H1 (cell line): ENCODE measurements at regions not wholly inside any gene's neighbourhood (a gene's known extent, or its start where the extent isn't known, plus 50 kb on each side); places are given as distances from the start of the nearest gene placed in this dataset.

Experiments
- CTCF ChIA-PET: fragments of 300-600 bp; sonication (Branson Sonifier 250); formaldehyde crosslinking; loops from one replicate; lab custom pipeline; 2021; ENCODE audit not compliant: partially characterized antibody; lab: Charles Lee
- POLR2A ChIA-PET: fragments of 300-600 bp; sonication (Branson Sonifier 250); formaldehyde crosslinking; loops from one replicate; lab custom pipeline; 2021; ENCODE audit warnings: inconsistent platforms; ENCODE audit not compliant: partially characterized antibody; lab: Charles Lee
- DNase-seq, 2 experiments: peaks; one replicate each; pipeline versions ENCODE4 v3.0.0 to v3.0.0-alpha.2; 2010 to 2022; ENCODE audit warnings: low spot score in 2 of 2, low read depth in 1 of 2, mixed read lengths in 1 of 2
- FAIRE-seq: peaks from 2 replicates; lab custom pipeline; 2011; peaks lifted over from hg19 to GRCh38; lab: Jason Lieb, UNC
- H2AFZ ChIP-seq: 2 replicates; pipeline ENCODE4 v1.8.1; 2012; ENCODE audit warnings: low read length, inconsistent platforms
- H2AK5ac ChIP-seq: 2 replicates; pipeline ENCODE4 v1.6.1; 2013; ENCODE audit warnings: low read depth, low read length
- H2BK120ac ChIP-seq: replicated peaks from 2 replicates; pipeline ENCODE3; 2013; ENCODE audit warnings: low read depth, low read length, inconsistent platforms
- H2BK12ac ChIP-seq: 2 replicates; pipeline ENCODE4 v1.6.1; 2013; ENCODE audit warnings: low read depth, low read length
- H2BK15ac ChIP-seq: 2 replicates; pipeline ENCODE4 v1.6.1; 2013; ENCODE audit warnings: low read length
- H2BK20ac ChIP-seq: 2 replicates; pipeline ENCODE4 v1.6.1; 2013; ENCODE audit warnings: low read length
- H2BK5ac ChIP-seq: 2 replicates; pipeline ENCODE4 v1.6.1; 2013; ENCODE audit warnings: low read depth, low read length
- H3K14ac ChIP-seq: 2 replicates; pipeline ENCODE4 v1.6.1; 2013; ENCODE audit warnings: inconsistent platforms; ENCODE audit not compliant: insufficient read length
- H3K18ac ChIP-seq: 2 replicates; pipeline ENCODE4 v1.6.1; 2013; ENCODE audit warnings: low read length; ENCODE audit errors: extremely low read depth
- H3K23ac ChIP-seq: 2 replicates; pipeline ENCODE4 v1.6.1; 2013; ENCODE audit warnings: inconsistent platforms; ENCODE audit not compliant: insufficient read length
- H3K23me2 ChIP-seq: 2 replicates; pipeline ENCODE4 v1.6.1; 2013; ENCODE audit warnings: low read depth, low read length
- H3K27ac ChIP-seq: 2 replicates; pipeline ENCODE4 v1.6.1; 2011; ENCODE audit warnings: low read depth, low read length, inconsistent platforms
- H3K27me3 ChIP-seq, 4 experiments: replicated peaks in 1 of 4; 1 replicate in 1 of 4; 2 replicates in 3 of 4; pipeline versions ENCODE4 v1.6.1 to v1.8.1; 2011 to 2013; ENCODE audit warnings: low read length in 3 of 4, mild to moderate bottlenecking in 3 of 4, inconsistent platforms in 2 of 4, mixed read lengths in 2 of 4, moderate library complexity in 1 of 4; ENCODE audit not compliant: control insufficient read depth in 3 of 4, insufficient read depth in 3 of 4; ENCODE audit errors: extremely low read depth in 1 of 4
- H3K36me3 ChIP-seq, 4 experiments: 2 replicates each; pipeline versions ENCODE4 v1.6.1 to v1.8.1; 2011 to 2013; ENCODE audit warnings: mild to moderate bottlenecking in 4 of 4, low read length in 3 of 4, moderate library complexity in 2 of 4, control low read depth in 1 of 4, inconsistent platforms in 1 of 4; ENCODE audit not compliant: insufficient read depth in 4 of 4, control insufficient read depth in 2 of 4
- H3K4ac ChIP-seq: replicated peaks from 2 replicates; pipeline ENCODE3; 2013; ENCODE audit warnings: low read length, low read depth, mixed read lengths, inconsistent platforms; ENCODE audit not compliant: insufficient read length
- H3K4me1 ChIP-seq, 4 experiments: replicated peaks in 1 of 4; 1 replicate in 1 of 4; 2 replicates in 3 of 4; pipeline versions ENCODE4 v1.6.1 to v1.8.1; 2011 to 2013; ENCODE audit warnings: low read length in 3 of 4, inconsistent platforms in 2 of 4, mixed read lengths in 1 of 4; ENCODE audit not compliant: insufficient read depth in 4 of 4, control insufficient read depth in 3 of 4
- H3K4me2 ChIP-seq, 2 experiments: 2 replicates each; pipeline versions ENCODE4 v1.6.1 to v1.8.1; 2011 to 2013; ENCODE audit warnings: low read depth in 2 of 2, low read length in 2 of 2, control low read depth in 1 of 2, inconsistent platforms in 1 of 2, mild to moderate bottlenecking in 1 of 2; ENCODE audit not compliant: insufficient read depth in 1 of 2
- H3K4me3 ChIP-seq, 4 experiments: fragments of 200-600, 300-600 bp in 1 of 4; sonication (generic), shearing (Covaris generic), sonication (Bioruptor Twin) in 1 of 4; 2 replicates each; pipeline versions ENCODE4 v1.5.1 to v1.8.1; 2011 to 2016; ENCODE audit warnings: low read length in 4 of 4, low read depth in 3 of 4, control low read depth in 2 of 4, inconsistent platforms in 2 of 4, mild to moderate bottlenecking in 2 of 4, mixed read lengths in 1 of 4, moderate library complexity in 1 of 4; ENCODE audit not compliant: insufficient read depth in 2 of 4; ENCODE audit errors: extremely low read depth in 1 of 4
- H3K56ac ChIP-seq: replicated peaks from 2 replicates; pipeline ENCODE3; 2013; ENCODE audit warnings: low read depth, mild to moderate bottlenecking, mixed read lengths, low read length, inconsistent platforms; ENCODE audit not compliant: insufficient read length
- H3K79me1 ChIP-seq: 2 replicates; pipeline ENCODE4 v1.6.1; 2013; ENCODE audit warnings: low read depth, low read length, control low read depth
- H3K79me2 ChIP-seq, 2 experiments: 2 replicates each; pipeline versions ENCODE4 v1.6.1 to v1.8.1; 2012 to 2013; ENCODE audit warnings: low read length in 2 of 2, mild to moderate bottlenecking in 2 of 2, inconsistent platforms in 1 of 2; ENCODE audit not compliant: insufficient read depth in 2 of 2, control insufficient read depth in 1 of 2
- H3K9ac ChIP-seq, 4 experiments: replicated peaks in 1 of 4; 1 replicate in 1 of 4; 2 replicates in 3 of 4; pipeline versions ENCODE4 v1.6.1 to v1.8.1; 2011 to 2013; ENCODE audit warnings: low read depth in 3 of 4, low read length in 3 of 4, control low read depth in 2 of 4, mild to moderate bottlenecking in 2 of 4, moderate library complexity in 2 of 4, inconsistent platforms in 1 of 4; ENCODE audit errors: extremely low read depth in 1 of 4
- H3K9me3 ChIP-seq, 2 experiments: 2 replicates each; pipeline versions ENCODE4 v1.6.1 to v1.8.1; 2012 to 2013; ENCODE audit warnings: mild to moderate bottlenecking in 2 of 2, moderate library complexity in 2 of 2, control low read depth in 1 of 2, inconsistent platforms in 1 of 2, low read depth in 1 of 2, low read length in 1 of 2, mixed read lengths in 1 of 2; ENCODE audit not compliant: insufficient read depth in 2 of 2
- H4K20me1 ChIP-seq, 2 experiments: replicated peaks in 1 of 2; 2 replicates each; pipeline versions ENCODE3 to v1.8.1; 2011 to 2013; ENCODE audit warnings: inconsistent platforms in 2 of 2, low read length in 2 of 2, mild to moderate bottlenecking in 1 of 2; ENCODE audit not compliant: insufficient read depth in 2 of 2, control insufficient read depth in 1 of 2
- H4K5ac ChIP-seq: 2 replicates; pipeline ENCODE4 v1.6.1; 2013; ENCODE audit warnings: low read length, low read depth, mixed read lengths, inconsistent platforms; ENCODE audit not compliant: insufficient read length
- H4K8ac ChIP-seq: 2 replicates; pipeline ENCODE4 v1.8.0; 2013; ENCODE audit warnings: mild to moderate bottlenecking, moderate library complexity, low read length, inconsistent platforms; ENCODE audit not compliant: insufficient read depth; ENCODE audit errors: extremely low read depth
- H4K91ac ChIP-seq: replicated peaks from 2 replicates; pipeline ENCODE3; 2013; ENCODE audit warnings: low read length, mixed read lengths, inconsistent platforms; ENCODE audit not compliant: insufficient read length
- CTBP2 ChIP-seq: IDR thresholded peaks from 2 replicates; pipeline ENCODE4 v1.7.0; 2011; ENCODE audit warnings: borderline replicate concordance, mild to moderate bottlenecking, moderate library complexity, mixed read lengths, low read length; ENCODE audit not compliant: insufficient read depth, insufficient read length
- EGR1 ChIP-seq: IDR thresholded peaks from 2 replicates; pipeline ENCODE4 v1.6.1; 2011; ENCODE audit warnings: low read depth, low read length, borderline replicate concordance
- KDM1A ChIP-seq: fragments of 200-600, 300-600 bp; sonication (generic); IDR thresholded peaks from 2 replicates; pipeline ENCODE4 v1.7.1; 2016; ENCODE audit warnings: mild to moderate bottlenecking, low read length, borderline replicate concordance
- MAFK ChIP-seq: IDR thresholded peaks from 2 replicates; pipeline ENCODE4 v1.6.1; 2012; ENCODE audit warnings: low read depth, mild to moderate bottlenecking, improper control_type of control experiment, low read length
- NANOG ChIP-seq: IDR thresholded peaks from 2 replicates; pipeline ENCODE4 v1.6.1; 2011; ENCODE audit warnings: low read length, low read depth, mild to moderate bottlenecking, inconsistent platforms; ENCODE audit not compliant: insufficient read depth, poor library complexity, severe bottlenecking
- SUZ12 ChIP-seq: fragments of 200-600 bp; sonication (generic); IDR thresholded peaks from 2 replicates; pipeline ENCODE4 v1.6.1; 2012; ENCODE audit warnings: mild to moderate bottlenecking, inconsistent platforms, low read length, moderate library complexity, mixed read lengths
- TAF1 ChIP-seq: IDR thresholded peaks from 2 replicates; pipeline ENCODE4 v1.6.1; 2011; ENCODE audit warnings: mild to moderate bottlenecking, low read depth, low read length
- TEAD4 ChIP-seq: IDR thresholded peaks from 2 replicates; pipeline ENCODE4 v1.6.1; 2012; ENCODE audit warnings: low read depth, low read length, inconsistent platforms, mixed read lengths
- WGBS, 2 experiments: shearing (Covaris generic) in 1 of 2; methylation state at CpG; one replicate each; pipeline versions ENCODE4 v1.1.6 to v1.1.7; 2013 to 2015; ENCODE audit warnings: low lambda C conversion rate in 2 of 2, mixed read lengths in 2 of 2, inconsistent platforms in 1 of 2, low coverage in 1 of 2, missing lambda C conversion rate in 1 of 2; ENCODE audit not compliant: insufficient replicate concordance in 2 of 2, insufficient coverage in 1 of 2, insufficient read length in 1 of 2; ENCODE audit errors: extremely low coverage in 1 of 2, missing lambda C conversion rate in 1 of 2; 5-methylcytosine and 5-hydroxymethylcytosine counted together
- TF ChIP-seq, protein P1 (sequence below): IDR thresholded peaks from 2 replicates; pipeline ENCODE4 v1.6.1; 2012; ENCODE audit warnings: low read length, inconsistent platforms

DNA sequence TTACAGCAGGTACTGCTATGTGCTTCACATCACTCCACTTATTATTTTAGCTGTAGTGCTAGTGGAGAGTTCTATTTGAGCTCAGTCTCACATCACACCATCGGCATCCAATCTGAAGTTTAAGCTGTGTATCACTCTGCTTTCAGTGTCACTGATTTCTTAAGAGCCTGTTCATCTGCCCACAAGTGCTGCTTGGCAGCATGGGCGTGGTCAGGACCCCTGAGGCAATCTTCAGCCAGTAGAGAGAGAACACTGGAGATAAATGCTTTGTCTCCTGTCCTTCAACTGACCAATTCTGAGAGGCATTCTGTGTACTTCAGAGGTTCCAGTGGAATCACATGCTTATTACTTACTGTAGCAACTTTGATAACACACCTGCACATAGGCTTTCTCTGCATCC, 728.8 kb downstream of the RPS29 start:
- Histone ChIP-seq H3K4ac (no peak overlapping the region), H2BK15ac (no peak overlapping the region)
- WGBS, 2 experiments = 92% methylated on average over 2 of the region's 2 CpGs; no CpG with 5 or more reads in 1 of the 2 experiments

More for the DNA sequence above, 728.8 kb downstream of the RPS29 start:
- H4K20me1 ChIP-seq = no peaks in the 10 kb centered on the region
- H3K4me2 ChIP-seq = no peak overlapping the region
- POLR2A ChIA-PET = no interaction called here
- no peak overlapping the region for H4K5ac ChIP-seq
- H2BK20ac ChIP-seq = no peak overlapping the region
- H3K9me3 ChIP-seq = no peaks in the 10 kb centered on the region
- no peaks in the 10 kb centered on the region for H3K23me2 ChIP-seq
- H3K14ac ChIP-seq = no peak overlapping the region
- H4K91ac ChIP-seq = no peak overlapping the region
- no peak overlapping the region for H3K27ac ChIP-seq
- TF ChIP-seq TAF1 = no peak
- no peak for TF ChIP-seq SUZ12
- TF ChIP-seq MAFK = no peak
- TF ChIP-seq NANOG = no peak
- TF ChIP-seq CTBP2 = no peak
- no peak for TF ChIP-seq TEAD4
- TF ChIP-seq, protein P1, sequence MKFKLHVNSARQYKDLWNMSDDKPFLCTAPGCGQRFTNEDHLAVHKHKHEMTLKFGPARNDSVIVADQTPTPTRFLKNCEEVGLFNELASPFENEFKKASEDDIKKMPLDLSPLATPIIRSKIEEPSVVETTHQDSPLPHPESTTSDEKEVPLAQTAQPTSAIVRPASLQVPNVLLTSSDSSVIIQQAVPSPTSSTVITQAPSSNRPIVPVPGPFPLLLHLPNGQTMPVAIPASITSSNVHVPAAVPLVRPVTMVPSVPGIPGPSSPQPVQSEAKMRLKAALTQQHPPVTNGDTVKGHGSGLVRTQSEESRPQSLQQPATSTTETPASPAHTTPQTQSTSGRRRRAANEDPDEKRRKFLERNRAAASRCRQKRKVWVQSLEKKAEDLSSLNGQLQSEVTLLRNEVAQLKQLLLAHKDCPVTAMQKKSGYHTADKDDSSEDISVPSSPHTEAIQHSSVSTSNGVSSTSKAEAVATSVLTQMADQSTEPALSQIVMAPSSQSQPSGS = no peak
- TF ChIP-seq EGR1 = no peak
- TF ChIP-seq KDM1A = no peak
- TF ChIP-seq, all 59 proteins: peak for 0
- Histone ChIP-seq H3K36me3 (no peaks in the 10 kb centered on the region), H4K8ac (no peak overlapping the region), H3K23ac (no peak overlapping the region), H3K18ac (no peak overlapping the region), H2BK12ac (no peak overlapping the region), H2AK5ac (no peak overlapping the region), H3K27me3 (no peaks in the 10 kb centered on the region), H3K79me1 (no peaks in the 10 kb centered on the region), H3K4me1 (no peaks in the 10 kb centered on the region), H2AFZ (peak overlapping the region; percentile 67; the same call in 1 of the 2 replicates), H3K79me2 (no peaks in the 10 kb centered on the region), H2BK5ac (no peak overlapping the region), H2BK120ac (no peak overlapping the region), H3K56ac (no peak overlapping the region), H3K4me3 (no peak overlapping the region), H3K9ac (no peak overlapping the region)
- FAIRE-seq = no peak
- DNase-seq = no peak
- CTCF ChIA-PET = interaction anchor here (0.9 kb wide), 1 partner anchor 29 kb away, joined by 4 read pairs; no protein-coding TSS in a partner anchor
